Stimulated activated CD4-positive, alpha-beta T cell treated with anti-CD3 and anti-CD28 coated beads, Interleukin-12 subunit alpha, Interleukin-12 subunit beta, amount 100 ng/mL, for 4 hours (primary cell): ENCODE measurements at regions not wholly inside any gene's neighbourhood (a gene's known extent, or its start where the extent isn't known, plus 50 kb on each side); places are given as distances from the start of the nearest gene placed in this dataset.

Experiments used
- DNase-seq: peaks from one replicate; pipeline ENCODE4 v3.0.0-alpha.2; 2020

- no peak for DNase-seq
These were observed 363.5 kb downstream of the CBLN2 start for GRCh38 chr18:72180689-72181088.

DNA sequence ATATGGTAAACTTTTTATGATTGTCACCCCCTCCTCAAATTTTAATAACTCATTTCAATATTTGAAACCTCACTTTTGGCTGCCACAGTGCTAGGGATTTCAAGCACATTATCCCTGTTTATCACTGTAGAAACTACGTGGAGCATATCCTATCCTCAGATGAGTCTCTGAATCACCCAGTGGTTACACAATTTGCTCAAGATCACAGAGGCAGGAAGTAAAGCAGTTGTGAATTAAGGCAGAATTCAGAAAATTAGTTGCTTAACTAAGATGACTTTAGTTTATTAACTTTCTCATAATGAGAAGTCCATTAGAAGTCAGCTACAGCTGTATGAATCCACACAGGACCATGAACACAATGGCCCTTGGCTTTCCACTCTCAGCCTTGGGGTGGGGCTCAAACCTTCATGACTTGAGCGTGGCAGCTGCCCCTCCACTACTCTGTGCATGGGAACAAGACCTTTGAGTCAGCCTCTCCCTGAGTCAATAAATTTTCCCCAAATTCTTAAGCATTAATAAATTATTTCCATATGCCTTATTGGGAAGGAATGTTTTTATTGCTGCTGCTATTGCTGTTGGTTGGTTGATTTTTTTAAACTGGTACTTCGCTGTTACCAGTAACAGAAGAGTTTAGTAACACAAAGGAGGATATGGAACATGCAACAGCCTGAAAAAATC lies 369.0 kb downstream of the CBLN2 start:
- DNase-seq, result no peak

DNA sequence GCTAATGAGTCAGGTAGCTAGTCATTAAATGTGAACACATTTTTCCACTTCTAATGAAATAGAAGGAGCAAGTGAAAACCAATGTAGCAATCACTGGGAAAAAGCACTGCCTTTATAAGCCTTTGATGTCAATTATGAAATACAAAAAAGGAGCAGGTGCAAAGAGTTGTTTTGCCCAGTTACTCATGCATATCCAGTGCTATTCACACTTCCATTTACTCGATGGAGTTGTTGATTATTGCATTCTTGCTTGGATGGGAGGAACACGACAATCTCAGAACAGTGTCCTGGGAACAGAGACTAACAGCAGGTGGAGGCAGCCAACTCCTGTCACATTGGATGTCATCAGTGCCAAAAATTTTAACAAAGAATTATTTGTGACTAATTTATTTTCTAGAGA lies 372.5 kb downstream of the CBLN2 start:
- no peak for DNase-seq

DNA sequence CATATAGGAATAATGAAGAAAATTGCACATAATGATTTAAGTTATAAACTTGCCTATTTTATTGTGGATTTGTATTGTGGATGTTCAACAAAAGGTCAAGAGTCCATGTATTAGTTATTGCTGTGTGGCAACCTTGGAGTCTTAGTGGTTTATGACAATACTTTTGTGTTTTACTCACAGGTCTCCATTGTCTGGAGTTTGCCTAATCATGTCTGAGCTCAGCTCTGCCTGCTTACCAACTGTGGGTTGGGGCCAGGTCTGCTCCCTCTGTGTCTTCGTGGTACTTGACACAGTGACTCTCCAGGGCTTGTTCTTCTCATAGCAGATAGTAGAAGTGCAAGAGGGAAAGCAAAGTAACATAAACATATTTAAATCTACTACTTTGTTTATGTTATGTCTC lies 382.5 kb downstream of the CBLN2 start:
- DNase-seq, result no peak

DNA sequence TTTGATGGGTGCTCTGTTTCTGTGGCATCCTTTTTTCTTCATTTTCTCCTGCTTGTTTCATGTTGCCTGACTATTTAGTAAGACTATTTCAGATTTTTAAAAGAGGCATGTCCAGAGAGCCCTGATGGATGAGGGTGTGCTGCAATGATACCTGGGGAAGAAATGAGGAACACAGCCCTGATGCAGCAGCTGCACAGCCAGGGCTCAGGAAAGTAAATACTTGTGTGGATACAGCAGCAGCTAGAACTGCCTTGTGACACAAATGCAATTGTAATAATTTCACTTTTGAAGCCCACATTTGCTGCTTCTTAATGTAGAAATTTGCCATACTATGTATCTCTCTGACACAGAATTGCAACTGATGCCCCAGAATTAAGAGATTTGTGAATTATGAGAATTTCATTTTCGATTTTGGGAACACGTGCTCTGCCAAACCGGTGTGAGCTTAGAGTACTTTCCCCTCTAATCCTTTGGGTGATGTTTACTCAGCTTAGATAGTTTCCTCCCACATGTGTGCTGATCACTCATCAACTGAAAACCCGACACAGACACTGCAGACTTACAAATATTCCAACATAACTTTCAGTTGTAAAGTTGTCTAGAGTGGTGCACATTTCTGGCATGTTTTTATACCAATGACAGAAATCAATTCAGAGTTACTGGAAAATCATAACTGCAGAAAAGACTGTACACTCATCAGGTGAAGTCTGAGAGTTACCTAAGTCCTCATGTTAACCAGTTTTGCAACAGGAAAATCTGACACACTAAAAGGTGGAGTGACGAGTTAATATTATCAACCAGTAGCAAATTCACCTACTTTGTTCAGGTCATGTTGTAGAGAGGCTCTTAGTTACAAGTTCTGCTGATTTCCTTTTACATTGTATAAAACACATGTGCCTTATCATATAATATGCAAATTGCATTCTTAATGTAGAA lies 383.4 kb downstream of the CBLN2 start:
- DNase-seq, result no peak

- no peak for DNase-seq
These were observed 388.8 kb downstream of the CBLN2 start for GRCh38 chr18:72155327-72155726.

GRCh38 chr18:72154926-72155325 lies 389.2 kb downstream of the CBLN2 start:
- no peak for DNase-seq

DNA sequence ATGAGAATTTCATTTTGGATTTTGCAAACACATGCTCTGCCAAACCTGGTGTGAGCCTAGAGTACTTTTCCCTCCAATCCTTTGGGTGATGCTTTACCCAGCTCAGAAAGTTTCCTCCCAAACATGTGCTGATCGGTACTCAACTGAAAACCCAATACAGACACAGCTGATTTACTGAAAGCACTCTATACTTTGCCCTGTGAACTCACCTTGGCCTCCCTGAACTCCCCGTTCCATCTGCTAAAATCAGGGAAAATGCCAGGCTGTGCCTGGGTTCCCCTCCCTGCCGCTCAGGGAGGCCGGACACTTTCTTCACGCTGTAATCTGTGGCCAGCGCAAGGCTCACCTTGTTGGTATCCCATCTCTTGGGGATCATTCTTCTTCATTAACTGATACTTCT lies 391.2 kb downstream of the CBLN2 start:
- no peak for DNase-seq

- no peak for DNase-seq
These were observed 396.3 kb downstream of the CBLN2 start for GRCh38 chr18:72147830-72148229.

GRCh38 chr18:72140007-72140406 lies 404.1 kb downstream of the CBLN2 start:
- DNase-seq, result no peak

DNA sequence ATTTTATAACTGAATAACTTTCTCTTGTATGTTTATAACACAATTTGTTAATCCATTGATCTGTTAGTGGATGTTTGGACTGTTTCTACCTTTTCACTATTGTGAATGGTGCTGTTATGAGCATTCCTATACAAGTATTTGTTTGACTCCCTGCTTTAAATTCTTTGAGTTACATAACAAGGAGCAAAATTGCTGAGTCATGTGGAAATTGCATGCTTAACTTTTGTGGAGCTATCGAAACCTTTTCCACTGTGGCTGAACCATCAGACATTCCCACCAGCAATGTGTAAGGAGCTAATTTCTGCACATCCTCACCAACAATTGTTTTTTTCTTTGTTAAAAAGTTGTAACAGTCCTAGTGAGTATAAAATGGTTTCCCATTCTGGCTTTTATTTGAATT lies 415.5 kb downstream of the CBLN2 start:
- DNase-seq, result no peak

DNA sequence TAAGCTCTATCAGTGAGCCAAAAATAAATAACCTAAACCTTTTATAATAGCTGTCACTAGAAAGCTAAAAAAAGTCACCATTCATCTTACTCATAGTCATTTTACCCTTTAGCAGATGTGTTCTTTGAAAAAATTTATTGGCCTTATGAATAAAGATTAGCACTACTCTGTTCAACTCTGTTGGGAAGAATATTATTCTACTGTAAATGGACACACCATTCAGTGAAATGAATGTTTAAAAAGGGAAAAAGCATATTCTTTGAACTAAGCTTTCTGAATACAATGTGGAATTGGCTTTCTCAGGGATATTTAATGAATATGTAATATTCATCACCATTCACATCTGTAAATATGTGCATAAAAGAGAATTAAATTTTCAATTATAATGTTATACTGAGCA lies 422.0 kb downstream of the CBLN2 start:
- DNase-seq, result no peak

- no peak for DNase-seq
These were observed 425.1 kb downstream of the CBLN2 start for GRCh38 chr18:72119082-72119481.

DNA sequence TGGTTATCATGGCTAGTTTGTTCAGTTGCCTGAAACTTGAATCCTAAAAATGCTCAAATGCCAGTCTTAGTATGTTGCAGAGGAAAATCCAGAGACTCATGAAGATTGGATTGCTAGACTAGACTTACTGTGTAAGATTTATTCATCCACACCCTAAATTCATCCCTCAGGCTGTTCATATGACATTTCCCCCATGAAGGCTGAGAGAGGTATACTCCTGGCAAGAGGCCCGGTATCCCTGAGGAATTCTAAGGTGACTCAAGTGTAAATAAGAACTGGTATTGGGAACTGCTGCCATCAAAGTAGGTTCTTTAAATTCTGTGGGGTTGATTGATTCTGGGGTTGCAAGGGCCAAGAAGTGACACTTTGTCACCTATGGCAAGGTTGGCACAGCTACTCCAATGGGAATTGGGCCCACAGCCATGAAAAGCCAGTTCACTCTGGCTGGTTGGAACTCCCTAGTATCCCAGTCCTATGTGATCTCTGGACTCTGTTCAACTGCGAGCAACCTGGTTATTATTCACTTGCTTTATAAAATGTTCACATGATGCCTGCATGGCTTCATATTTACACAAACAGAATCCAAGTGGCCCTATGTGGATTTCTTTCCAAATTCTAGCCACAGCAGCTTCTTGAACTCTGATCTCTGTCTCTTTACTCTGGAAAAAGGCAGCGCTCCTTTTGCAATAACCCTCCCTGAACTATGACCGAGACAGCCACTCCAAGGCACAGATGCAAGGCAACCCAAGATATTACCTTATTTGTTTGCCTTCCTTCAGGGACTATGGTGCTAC lies 429.1 kb downstream of the CBLN2 start:
- DNase-seq, result no peak

DNA sequence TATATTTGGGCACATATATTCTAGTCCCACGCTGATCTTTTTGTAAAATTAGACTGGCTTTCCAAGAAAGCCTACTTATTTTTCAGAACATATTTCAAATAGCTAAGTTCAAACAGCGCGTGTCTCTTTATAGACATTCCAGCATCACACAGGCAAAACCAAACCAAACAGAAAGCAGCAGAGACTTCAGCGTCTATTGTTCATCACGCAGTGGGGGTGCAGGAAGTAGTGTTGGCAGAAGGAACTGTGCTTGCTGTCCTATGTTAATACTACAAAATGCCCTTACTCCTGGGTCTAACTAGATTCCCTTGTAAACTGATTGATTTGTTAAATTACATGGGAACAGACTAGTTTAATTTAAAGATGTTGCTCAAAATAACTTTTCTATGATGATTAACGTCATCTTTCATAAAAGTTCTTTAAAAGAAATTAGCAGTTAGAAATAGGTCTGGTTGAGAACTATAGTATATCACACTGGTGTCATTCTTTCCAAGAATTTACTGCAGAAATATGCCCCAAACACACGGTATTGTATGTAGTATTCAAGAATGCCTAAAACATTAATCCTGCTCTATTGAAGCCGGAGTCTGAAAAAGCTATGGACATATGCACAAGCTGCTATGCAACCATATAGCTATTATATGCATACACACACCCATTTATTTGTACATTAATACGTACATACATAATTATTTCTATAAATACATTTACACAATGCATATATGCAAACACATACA lies 436.3 kb downstream of the CBLN2 start:
- no peak for DNase-seq

DNA sequence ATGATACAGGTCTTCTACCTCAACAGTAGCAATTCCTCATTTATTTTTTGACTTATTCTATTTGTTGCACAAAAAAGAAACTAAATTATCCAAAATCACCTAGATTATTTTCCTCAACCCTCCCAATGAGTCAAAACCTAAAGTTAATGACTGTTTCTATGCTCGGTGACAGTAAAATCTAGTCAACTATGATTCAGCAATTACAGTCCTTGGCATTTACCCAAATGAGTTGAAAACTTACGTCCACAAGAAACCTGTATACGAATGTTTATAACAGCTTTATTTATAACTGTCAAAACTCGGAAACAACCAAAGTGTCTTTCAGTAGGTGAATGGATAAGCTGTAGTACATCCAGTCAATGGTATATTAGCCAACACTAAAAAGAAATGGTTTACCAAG lies 439.3 kb downstream of the CBLN2 start:
- no peak for DNase-seq

GRCh38 chr18:72102412-72102811 lies 441.7 kb downstream of the CBLN2 start:
- no peak for DNase-seq

DNA sequence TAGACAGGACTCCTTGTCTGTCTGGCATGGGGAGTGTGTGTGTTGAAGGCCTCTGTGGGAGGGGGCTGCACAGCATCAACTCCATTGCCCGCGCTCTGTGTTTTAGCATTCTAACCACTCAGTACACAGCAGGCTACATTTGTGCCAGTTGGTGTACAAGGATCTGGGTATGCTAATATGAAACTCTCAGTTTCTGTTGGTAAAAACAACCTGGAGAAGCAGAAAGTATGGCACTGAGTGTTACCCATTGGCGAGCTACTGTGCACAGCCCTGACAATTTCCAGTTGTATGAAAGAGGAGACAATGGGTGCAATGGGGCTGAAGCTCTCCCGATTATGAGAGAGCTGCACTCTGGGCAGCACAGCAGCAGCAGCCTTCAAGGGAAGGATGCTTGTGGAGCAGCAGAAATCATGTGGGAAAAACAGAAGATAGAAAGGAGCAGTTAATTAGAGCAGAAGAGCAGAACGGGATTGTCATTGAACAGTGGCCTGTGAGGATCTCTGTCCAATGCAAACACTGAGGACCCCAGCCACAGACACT lies 443.6 kb downstream of the CBLN2 start:
- no peak for DNase-seq

- DNase-seq, result no peak
These were observed 452.8 kb downstream of the CBLN2 start for GRCh38 chr18:72091369-72091768.

DNA sequence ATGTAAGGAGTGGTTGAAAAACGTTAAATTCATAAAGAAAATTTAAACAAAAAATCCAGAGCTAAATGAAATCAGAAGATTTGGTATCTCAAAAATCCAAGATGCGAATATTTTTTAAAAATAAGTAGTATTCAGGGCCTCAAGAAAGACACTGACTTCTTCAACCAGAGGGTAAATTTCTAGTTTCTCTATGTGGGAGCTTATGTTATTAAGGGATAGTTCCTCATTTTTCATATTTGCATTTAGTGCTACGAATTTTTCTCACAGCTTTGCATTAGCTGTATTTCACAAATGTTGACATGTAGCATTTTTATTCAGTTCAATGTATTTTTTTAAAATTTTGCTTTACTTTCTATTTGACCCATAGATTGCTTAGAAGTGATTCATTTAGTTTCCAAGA lies 454.7 kb downstream of the CBLN2 start:
- no peak for DNase-seq

GRCh38 chr18:72086421-72086820 lies 457.7 kb downstream of the CBLN2 start:
- DNase-seq, result no peak

DNA sequence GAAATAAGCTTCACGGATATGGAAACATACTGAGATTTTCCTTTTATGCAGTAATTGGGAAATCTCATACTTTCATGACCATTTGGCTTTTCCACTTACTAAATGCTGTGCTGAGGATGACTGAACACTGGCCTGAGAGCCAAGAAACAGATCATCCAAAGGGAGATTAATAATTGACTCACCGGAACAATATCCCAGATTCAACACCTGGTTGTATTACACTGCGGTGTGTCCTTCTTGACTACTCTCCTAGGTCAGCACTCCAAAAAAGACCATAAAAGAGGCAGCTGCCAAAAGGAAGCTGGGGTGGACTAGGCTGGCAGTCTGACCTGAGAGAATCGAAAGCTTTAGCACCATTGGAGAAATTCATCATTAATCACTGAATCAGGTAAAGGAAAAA lies 469.1 kb downstream of the CBLN2 start:
- no peak for DNase-seq

GRCh38 chr18:72063001-72063400 lies 481.1 kb downstream of the CBLN2 start:
- DNase-seq, result no peak
